Loucy (cell line): ENCODE measurements at regions not wholly inside any gene's neighbourhood (a gene's known extent, or its start where the extent isn't known, plus 50 kb on each side); places are given as distances from the start of the nearest gene placed in this dataset.

Experiments
- H2AFZ ChIP-seq: fragments of 200-600 bp; sonication (generic); 2 replicates; pipeline ENCODE4 v1.6.0; 2016; ENCODE audit warnings: antibody characterized with exemption, mild to moderate bottlenecking, low read length, moderate library complexity
- H3F3A ChIP-seq: fragments of 200-600 bp; 2 replicates; pipeline ENCODE4 v1.6.0; 2016; ENCODE audit warnings: antibody characterized with exemption, low read depth, mild to moderate bottlenecking
- H3K27me3 ChIP-seq: fragments of 200-600 bp; sonication (generic); 2 replicates; pipeline ENCODE4 v1.6.1; 2014; ENCODE audit warnings: low read length, mild to moderate bottlenecking; ENCODE audit not compliant: insufficient read depth, poor library complexity, severe bottlenecking
- H3K36me3 ChIP-seq: fragments of 200-600 bp; sonication (generic); 2 replicates; pipeline ENCODE4 v1.6.1; 2016; ENCODE audit warnings: low read length; ENCODE audit not compliant: insufficient read depth
- H3K4me1 ChIP-seq: fragments of 200-600 bp; sonication (generic); 2 replicates; pipeline ENCODE4 v1.5.1; 2014; ENCODE audit warnings: low read length, mild to moderate bottlenecking; ENCODE audit not compliant: insufficient read depth, poor library complexity, severe bottlenecking
- H3K4me2 ChIP-seq: fragments of 200-600 bp; sonication (generic); 2 replicates; pipeline ENCODE4 v1.6.0; 2014; ENCODE audit warnings: antibody characterized with exemption, low read length, low read depth, mild to moderate bottlenecking; ENCODE audit not compliant: poor library complexity, severe bottlenecking
- H3K4me3 ChIP-seq: fragments of 200-600 bp; sonication (generic); 2 replicates; pipeline ENCODE4 v1.5.1; 2014; ENCODE audit warnings: low read length, mild to moderate bottlenecking, mixed read lengths; ENCODE audit not compliant: poor library complexity, severe bottlenecking
- H3K79me2 ChIP-seq: fragments of 200-600 bp; sonication (generic); 2 replicates; pipeline ENCODE4 v1.6.1; 2014; ENCODE audit warnings: low read length; ENCODE audit not compliant: insufficient read depth
- H3K9ac ChIP-seq: fragments of 200-600 bp; sonication (generic); 2 replicates; pipeline ENCODE4 v1.6.0; 2014; ENCODE audit warnings: mild to moderate bottlenecking, low read depth, low read length, moderate library complexity; ENCODE audit not compliant: poor library complexity, severe bottlenecking
- H3K9me2 ChIP-seq: fragments of 200-600 bp; sonication (generic); replicated peaks from 2 replicates; pipeline ENCODE4 v1.6.1; 2016; ENCODE audit warnings: low read depth, low read length, mixed read lengths
- H3K9me3 ChIP-seq: fragments of 200-600 bp; sonication (generic); 2 replicates; pipeline ENCODE4 v1.6.1; 2014; ENCODE audit warnings: mild to moderate bottlenecking, antibody characterized with exemption, low read length, low read depth; ENCODE audit not compliant: insufficient read depth
- H4K20me1 ChIP-seq: fragments of 200-600 bp; sonication (generic); 2 replicates; pipeline ENCODE4 v1.6.0; 2014; ENCODE audit warnings: antibody characterized with exemption, low read length, mild to moderate bottlenecking; ENCODE audit not compliant: insufficient read depth, poor library complexity, severe bottlenecking
- EZH2phosphoT487 ChIP-seq: fragments of 200-600 bp; IDR thresholded peaks from 2 replicates; pipeline ENCODE4 v1.6.1; 2018; ENCODE audit warnings: antibody characterized with exemption, mild to moderate bottlenecking, moderate library complexity, borderline replicate concordance
- TF ChIP-seq, protein P1 (sequence below): fragments of 200-600 bp; sonication (generic); conservative IDR thresholded peaks from 2 replicates; pipeline ENCODE4 v1.5.1; 2014; ENCODE audit warnings: mild to moderate bottlenecking, antibody characterized with exemption, low read length

DNA sequence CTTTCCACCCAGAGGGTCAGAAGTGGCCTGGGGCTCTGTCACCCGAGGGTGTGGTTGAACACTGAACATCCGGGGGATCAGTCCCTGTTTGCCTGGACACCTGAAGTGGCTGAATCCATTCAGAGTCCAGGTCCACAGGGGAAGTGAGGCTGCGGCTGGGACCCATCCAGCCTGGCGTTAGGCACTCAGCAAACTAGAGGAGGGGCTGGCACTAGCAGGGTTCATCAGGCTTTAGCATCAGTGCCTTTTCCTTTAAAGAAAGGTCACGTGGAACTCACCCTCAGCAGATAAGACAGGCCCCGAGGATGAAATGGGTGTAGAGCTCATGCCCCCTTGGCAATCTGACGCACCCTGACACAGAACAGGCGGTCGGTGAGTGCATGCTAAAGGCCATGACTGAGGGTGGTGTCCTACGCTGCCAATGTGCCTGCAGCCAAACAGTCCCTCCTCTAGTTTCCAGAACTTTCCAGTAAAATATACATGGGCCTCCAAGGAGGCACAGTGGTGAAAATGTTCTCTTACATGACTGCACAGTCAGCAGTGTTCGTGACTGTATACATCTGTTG is 72.4 kb upstream of the ARHGEF7 start:
- Histone ChIP-seq H4K20me1 (no peaks in the 10 kb centered on the region), H3K4me3 (no peak overlapping the region), H2AFZ (no peak overlapping the region), H3K9me2 (no peaks in the 10 kb centered on the region), H3K4me1 (no peaks in the 10 kb centered on the region), H3K79me2 (no peaks in the 10 kb centered on the region), H3K27me3 (no peaks in the 10 kb centered on the region), H3K4me2 (no peak overlapping the region), H3F3A (no peaks in the 10 kb centered on the region), H3K9ac (no peak overlapping the region), H3K9me3 (no peaks in the 10 kb centered on the region), H3K36me3 (no peaks in the 10 kb centered on the region)
- TF ChIP-seq, protein P1, sequence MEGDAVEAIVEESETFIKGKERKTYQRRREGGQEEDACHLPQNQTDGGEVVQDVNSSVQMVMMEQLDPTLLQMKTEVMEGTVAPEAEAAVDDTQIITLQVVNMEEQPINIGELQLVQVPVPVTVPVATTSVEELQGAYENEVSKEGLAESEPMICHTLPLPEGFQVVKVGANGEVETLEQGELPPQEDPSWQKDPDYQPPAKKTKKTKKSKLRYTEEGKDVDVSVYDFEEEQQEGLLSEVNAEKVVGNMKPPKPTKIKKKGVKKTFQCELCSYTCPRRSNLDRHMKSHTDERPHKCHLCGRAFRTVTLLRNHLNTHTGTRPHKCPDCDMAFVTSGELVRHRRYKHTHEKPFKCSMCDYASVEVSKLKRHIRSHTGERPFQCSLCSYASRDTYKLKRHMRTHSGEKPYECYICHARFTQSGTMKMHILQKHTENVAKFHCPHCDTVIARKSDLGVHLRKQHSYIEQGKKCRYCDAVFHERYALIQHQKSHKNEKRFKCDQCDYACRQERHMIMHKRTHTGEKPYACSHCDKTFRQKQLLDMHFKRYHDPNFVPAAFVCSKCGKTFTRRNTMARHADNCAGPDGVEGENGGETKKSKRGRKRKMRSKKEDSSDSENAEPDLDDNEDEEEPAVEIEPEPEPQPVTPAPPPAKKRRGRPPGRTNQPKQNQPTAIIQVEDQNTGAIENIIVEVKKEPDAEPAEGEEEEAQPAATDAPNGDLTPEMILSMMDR: no peak
- no peak for TF ChIP-seq EZH2phosphoT487

DNA sequence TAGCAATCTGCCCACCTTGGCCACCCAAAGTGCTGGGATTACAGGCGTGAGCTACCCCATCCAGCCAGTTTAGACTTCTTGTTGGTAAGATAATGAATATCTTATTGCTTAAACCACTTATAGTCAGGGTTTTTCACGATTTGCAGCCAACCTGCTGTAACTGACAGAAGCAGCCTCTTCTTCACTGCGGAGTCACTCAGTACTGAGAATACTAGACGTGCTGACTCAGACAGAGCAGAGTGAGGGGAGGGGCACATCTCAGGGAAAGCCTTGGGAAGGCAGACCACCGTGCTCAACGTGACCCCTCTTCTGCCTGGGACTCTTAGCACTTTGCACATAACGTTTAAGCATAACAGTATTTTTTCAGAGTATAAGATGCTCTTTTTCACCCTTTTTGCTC is 74.3 kb upstream of the ARHGEF7 start:
- Histone ChIP-seq H3K9me2 (no peaks in the 10 kb centered on the region), H4K20me1 (no peaks in the 10 kb centered on the region), H2AFZ (no peak overlapping the region), H3K4me1 (no peaks in the 10 kb centered on the region), H3K27me3 (no peaks in the 10 kb centered on the region), H3K4me2 (no peak overlapping the region), H3K9me3 (no peaks in the 10 kb centered on the region), H3K4me3 (no peak overlapping the region), H3K9ac (no peak overlapping the region), H3F3A (no peaks in the 10 kb centered on the region), H3K79me2 (no peaks in the 10 kb centered on the region), H3K36me3 (no peaks in the 10 kb centered on the region)
- TF ChIP-seq, protein P1: no peak
- no peak for TF ChIP-seq EZH2phosphoT487

DNA sequence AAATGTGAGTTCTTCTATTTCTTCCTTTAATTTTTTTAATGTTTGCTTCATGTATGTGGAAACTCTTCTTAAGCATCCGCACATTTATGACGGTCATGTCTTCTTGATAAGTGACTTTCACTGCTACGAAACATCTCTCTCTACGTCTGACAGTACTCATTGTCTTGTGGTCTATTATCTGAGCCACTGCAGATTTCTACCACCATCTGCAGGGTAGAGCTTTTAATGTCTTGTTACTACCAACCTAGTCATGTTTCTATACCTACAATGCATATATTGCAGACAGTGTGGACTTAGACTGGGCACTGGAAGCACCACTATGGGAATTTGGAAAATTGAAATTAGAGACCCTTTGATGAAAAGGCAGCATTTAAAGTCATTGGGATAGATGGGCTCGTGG is 75.4 kb upstream of the ARHGEF7 start:
- no peaks in the 10 kb centered on the region for H4K20me1 ChIP-seq
- H3F3A ChIP-seq: no peaks in the 10 kb centered on the region
- no peaks in the 10 kb centered on the region for H3K4me1 ChIP-seq
- no peak overlapping the region for H2AFZ ChIP-seq
- no peak for TF ChIP-seq EZH2phosphoT487
- TF ChIP-seq, protein P1: no peak
- no peaks in the 10 kb centered on the region for H3K36me3 ChIP-seq
- H3K4me3 ChIP-seq: no peak overlapping the region
- H3K9ac ChIP-seq: no peak overlapping the region
- H3K4me2 ChIP-seq: no peak overlapping the region
- H3K27me3 ChIP-seq: no peaks in the 10 kb centered on the region
- no peaks in the 10 kb centered on the region for H3K9me3 ChIP-seq
- no peaks in the 10 kb centered on the region for H3K9me2 ChIP-seq
- H3K79me2 ChIP-seq: no peaks in the 10 kb centered on the region
